Type B pancreatic cell (in vitro differentiated cells): ENCODE measurements at regions not wholly inside any gene's neighbourhood (a gene's known extent, or its start where the extent isn't known, plus 50 kb on each side); places are given as distances from the start of the nearest gene placed in this dataset.

ENCODE experiments used
- DNase-seq: peaks from one replicate; pipeline ENCODE4 v3.0.0; 2021; ENCODE audit warnings: mixed read lengths; ENCODE audit not compliant: unreplicated experiment; ENCODE audit errors: extremely low spot score
- H3K27ac Mint-ChIP-seq: 2 replicates; pipeline ENCODE4 v1.8.0; 2021; ENCODE audit warnings: mild to moderate bottlenecking, mixed read lengths
- H3K27me3 Mint-ChIP-seq: 2 replicates; pipeline ENCODE4 v1.8.0; 2021; ENCODE audit warnings: mixed read lengths
- H3K36me3 Mint-ChIP-seq: 2 replicates; pipeline ENCODE4 v1.8.0; 2021; ENCODE audit warnings: mixed read lengths
- H3K4me1 Mint-ChIP-seq: one replicate; pipeline ENCODE4 v1.8.0; 2021; ENCODE audit warnings: mixed read lengths; ENCODE audit not compliant: unreplicated experiment
- H3K4me3 Mint-ChIP-seq: 2 replicates; pipeline ENCODE4 v1.8.0; 2021; ENCODE audit warnings: mild to moderate bottlenecking, mixed read lengths
- H3K9me3 Mint-ChIP-seq: 2 replicates; pipeline ENCODE4 v1.8.0; 2021; ENCODE audit warnings: mixed read lengths
- TF ChIP-seq, protein P1 (sequence below): fragments of 200-600 bp; sonication (generic); conservative IDR thresholded peaks from 2 replicates; pipeline ENCODE4 v1.5.0; 2021; ENCODE audit warnings: antibody characterized with exemption, mild to moderate bottlenecking

DNA sequence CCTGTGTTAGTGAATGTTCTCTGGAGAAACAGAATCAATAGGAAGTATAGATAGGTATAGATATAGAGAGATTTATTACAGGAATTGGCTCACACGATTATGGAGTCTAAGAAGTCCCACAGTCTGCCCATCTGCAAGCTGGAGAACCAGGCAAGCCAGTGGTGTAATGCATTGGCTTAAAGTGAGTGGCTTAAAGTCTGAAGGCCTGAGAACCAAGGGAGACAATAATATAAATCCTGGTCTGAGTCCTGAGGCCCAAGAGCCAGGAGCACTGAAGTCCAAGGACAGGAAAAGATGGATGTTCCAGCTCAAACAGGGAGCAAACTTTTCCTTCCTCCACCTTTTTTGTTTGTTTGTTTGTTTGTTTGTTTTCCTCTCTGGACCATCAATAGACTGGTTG, 131.2 kb upstream of the LRFN2 start:
- H3K4me3 Mint-ChIP-seq = no peak overlapping the region
- no peaks in the 10 kb centered on the region for H3K36me3 Mint-ChIP-seq
- no peak overlapping the region for H3K27ac Mint-ChIP-seq
- H3K27me3 Mint-ChIP-seq = peaks cover 16% of the 10 kb centered on the region
- H3K9me3 Mint-ChIP-seq = no peaks in the 10 kb centered on the region
- TF ChIP-seq, protein P1, sequence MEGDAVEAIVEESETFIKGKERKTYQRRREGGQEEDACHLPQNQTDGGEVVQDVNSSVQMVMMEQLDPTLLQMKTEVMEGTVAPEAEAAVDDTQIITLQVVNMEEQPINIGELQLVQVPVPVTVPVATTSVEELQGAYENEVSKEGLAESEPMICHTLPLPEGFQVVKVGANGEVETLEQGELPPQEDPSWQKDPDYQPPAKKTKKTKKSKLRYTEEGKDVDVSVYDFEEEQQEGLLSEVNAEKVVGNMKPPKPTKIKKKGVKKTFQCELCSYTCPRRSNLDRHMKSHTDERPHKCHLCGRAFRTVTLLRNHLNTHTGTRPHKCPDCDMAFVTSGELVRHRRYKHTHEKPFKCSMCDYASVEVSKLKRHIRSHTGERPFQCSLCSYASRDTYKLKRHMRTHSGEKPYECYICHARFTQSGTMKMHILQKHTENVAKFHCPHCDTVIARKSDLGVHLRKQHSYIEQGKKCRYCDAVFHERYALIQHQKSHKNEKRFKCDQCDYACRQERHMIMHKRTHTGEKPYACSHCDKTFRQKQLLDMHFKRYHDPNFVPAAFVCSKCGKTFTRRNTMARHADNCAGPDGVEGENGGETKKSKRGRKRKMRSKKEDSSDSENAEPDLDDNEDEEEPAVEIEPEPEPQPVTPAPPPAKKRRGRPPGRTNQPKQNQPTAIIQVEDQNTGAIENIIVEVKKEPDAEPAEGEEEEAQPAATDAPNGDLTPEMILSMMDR = no peak
- peaks cover 60% of the 10 kb centered on the region for H3K4me1 Mint-ChIP-seq
- no peak for DNase-seq

DNA sequence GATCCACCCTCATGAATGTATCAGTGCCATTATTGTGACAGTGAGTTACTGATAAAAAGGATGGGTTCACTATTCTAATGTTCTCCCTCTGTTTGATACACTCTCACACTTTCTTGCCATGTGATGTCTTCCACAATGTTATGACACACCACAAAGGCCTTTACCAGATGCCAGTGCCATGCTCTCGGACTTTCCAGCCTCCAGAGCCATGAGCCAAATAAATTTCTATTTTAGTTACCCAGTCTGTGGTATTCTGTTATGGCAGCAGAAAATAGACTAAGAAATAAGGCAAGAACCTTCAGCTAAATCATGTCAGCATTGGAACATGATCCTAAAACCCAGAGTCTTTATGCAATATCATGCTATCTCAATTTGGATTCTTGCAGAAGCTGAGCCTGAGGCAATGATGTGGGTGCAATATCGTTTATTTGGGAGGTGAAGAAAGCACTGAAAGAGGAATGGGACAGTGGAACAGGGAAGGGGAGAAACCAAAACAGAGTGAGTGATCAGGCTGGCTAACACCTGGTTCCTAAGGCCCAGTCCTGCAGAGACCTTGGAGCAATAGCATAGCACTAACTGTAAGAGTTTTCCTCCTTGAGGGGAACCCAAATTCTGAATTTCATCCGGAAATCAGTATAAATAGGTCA, 130.4 kb upstream of the LRFN2 start:
- Mint-ChIP-seq H3K4me1 (peaks cover 56% of the 10 kb centered on the region), H3K9me3 (no peaks in the 10 kb centered on the region)

DNA sequence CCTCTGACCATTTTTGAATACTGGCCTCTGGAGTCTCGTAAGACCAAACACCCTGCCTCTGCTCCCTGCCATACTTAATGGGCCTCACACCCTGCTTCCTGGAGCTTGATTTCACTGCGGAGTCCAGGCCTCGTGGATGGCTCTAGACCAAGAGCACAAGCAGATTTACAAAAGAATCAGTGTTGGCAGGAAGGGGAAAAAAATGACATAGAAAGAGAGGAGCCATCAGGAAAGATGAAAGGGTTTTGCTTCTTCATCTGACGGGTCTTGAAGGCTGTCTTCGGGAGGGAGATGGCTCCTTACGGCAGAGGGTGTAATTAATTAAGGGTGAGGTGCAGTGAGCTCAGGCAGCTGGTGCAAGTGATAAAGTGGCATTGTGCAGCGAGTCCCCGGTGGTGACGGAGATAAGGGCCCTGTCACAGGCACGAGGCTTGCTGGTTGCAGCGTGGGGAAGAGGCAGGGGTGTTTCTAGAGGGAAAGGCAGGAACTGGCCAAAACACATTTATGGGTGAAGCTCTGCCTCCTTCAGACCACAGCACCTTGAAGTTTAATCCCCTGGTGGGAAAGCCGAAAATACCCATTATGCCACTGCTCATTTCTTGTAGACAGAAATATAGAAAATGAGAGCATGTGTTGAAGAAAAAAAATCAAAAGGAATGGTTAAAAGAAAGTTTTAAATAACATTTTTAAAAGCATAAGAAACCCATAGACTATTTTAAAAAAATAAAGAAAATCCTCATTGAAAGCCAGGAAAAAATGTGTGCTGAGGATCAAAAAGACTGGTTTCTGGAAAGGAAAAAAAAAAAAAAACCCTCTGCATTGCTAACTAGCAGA, 128.6 kb upstream of the LRFN2 start:
- TF ChIP-seq, protein P1 = no peak
- H3K9me3 Mint-ChIP-seq = no peaks in the 10 kb centered on the region
- peak overlapping the region; percentile 53 for H3K27ac Mint-ChIP-seq
- H3K27me3 Mint-ChIP-seq = peaks cover 27% of the 10 kb centered on the region
- no peak for DNase-seq
- H3K36me3 Mint-ChIP-seq = no peaks in the 10 kb centered on the region
- H3K4me3 Mint-ChIP-seq = no peak overlapping the region
- peaks cover 44% of the 10 kb centered on the region for H3K4me1 Mint-ChIP-seq

More for the DNA sequence above, 130.4 kb upstream of the LRFN2 start:
- Mint-ChIP-seq H3K27me3 (peaks cover 14% of the 10 kb centered on the region), H3K36me3 (no peaks in the 10 kb centered on the region), H3K4me3 (no peak overlapping the region), H3K27ac (no peak overlapping the region)
- TF ChIP-seq, protein P1 = no peak
- DNase-seq = no peak

DNA sequence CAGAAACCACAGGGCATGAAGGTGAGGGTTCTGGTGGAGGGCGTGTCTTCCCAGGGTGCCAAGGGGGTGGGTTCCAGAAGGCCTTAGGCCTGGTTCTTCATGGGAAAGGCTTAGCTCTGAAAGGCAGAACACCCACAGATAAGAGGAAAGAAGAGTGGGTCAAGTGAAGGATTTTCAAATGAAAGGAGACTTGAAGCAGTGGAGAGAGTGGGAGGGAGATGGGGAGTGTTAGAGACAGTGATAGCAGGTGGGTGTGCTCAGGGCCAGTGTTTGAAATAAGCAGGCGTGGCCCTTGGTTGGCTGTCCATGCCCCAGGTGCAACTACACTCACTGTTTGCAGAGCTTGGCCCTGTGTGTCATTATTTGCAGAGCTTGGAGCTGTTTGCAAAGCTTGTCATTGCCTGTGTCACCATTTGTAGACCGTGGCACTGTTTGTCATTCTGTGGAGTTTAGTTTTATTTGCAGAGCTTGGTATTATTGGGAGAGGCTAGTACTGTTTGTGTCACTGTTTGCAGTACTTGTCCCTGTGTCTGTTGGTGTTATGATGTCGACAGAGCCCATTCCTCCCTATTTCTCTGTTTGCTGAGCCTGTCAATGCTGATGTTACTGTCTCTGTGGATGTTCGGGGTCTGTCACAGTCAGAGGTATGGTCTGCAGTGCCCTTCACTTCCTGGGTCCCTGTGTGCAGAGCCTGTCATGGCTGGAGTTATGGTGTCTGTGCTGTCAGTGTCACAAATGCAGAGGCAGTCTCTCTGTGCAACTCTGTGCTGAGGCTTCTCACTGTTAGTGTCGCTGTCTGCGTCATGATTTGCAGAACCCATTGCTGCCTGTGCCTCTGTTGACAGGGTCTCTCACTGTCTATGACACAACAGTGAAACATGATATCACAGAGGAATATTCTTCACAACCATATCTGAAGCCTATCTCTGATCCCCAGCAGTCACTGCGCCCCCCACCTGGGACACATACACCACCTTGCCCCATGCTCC, 127.7 kb upstream of the LRFN2 start:
- Mint-ChIP-seq H3K27me3 (peaks cover 27% of the 10 kb centered on the region), H3K9me3 (no peaks in the 10 kb centered on the region), H3K27ac (peak overlapping the region; percentile 72), H3K4me1 (peaks cover 41% of the 10 kb centered on the region), H3K4me3 (no peak overlapping the region), H3K36me3 (no peaks in the 10 kb centered on the region)
- TF ChIP-seq, protein P1 = no peak
- no peak for DNase-seq

DNA sequence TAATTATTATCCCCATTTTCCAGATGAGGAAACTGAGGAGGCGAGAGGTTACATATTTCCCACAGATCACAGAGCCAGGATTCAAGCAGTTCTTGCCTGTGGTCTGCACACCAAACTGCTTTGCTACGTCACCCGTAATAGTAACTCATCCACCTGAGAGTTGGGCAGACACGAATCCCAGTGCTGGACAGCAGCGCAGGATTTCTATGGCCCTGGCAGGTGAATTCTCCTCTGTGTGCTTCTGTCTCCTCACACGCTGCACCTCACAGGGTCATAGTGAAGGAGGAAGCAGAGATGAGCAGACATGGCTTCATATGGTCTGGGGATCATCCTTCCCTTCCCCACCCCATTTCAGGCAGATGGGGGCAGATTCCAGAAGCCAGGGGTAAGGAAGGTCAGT, 127.0 kb upstream of the LRFN2 start:
- H3K36me3 Mint-ChIP-seq = no peaks in the 10 kb centered on the region
- H3K9me3 Mint-ChIP-seq = no peaks in the 10 kb centered on the region
- H3K27ac Mint-ChIP-seq = peak overlapping the region; percentile 21
- peaks cover 24% of the 10 kb centered on the region for H3K27me3 Mint-ChIP-seq
- H3K4me3 Mint-ChIP-seq = no peak overlapping the region
- TF ChIP-seq, protein P1 = no peak
- no peak for DNase-seq
- peaks cover 33% of the 10 kb centered on the region for H3K4me1 Mint-ChIP-seq
